ENCODE measurements at regions not wholly inside any gene's neighbourhood (a gene's known extent, or its start where the extent isn't known, plus 50 kb on each side); places are given as distances from the start of the nearest gene placed in this dataset.
"Not testable (repeated sequence)": the region's sequence is repeated elsewhere in the genome, so short reads cannot be mapped to it uniquely, and the experiment has no call there.

DNA sequence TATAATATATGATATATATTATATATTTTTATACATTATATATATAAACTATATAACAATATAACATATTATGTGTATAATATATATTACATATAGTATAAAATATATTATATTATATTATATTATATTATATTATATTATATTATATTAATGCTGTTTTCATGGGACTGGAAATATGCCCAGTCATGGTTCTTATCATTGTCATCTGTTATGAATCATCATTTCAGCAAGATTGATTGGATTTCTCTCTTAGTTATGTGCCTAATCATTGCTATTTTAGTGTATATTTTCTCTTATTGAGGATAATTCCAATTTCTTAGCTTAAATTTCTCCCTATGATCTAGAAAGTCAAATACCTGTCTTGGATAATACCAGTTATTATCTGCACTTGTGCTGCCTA, 617.8 kb downstream of the TRIB2 start:
- TF ChIP-seq, protein P1, sequence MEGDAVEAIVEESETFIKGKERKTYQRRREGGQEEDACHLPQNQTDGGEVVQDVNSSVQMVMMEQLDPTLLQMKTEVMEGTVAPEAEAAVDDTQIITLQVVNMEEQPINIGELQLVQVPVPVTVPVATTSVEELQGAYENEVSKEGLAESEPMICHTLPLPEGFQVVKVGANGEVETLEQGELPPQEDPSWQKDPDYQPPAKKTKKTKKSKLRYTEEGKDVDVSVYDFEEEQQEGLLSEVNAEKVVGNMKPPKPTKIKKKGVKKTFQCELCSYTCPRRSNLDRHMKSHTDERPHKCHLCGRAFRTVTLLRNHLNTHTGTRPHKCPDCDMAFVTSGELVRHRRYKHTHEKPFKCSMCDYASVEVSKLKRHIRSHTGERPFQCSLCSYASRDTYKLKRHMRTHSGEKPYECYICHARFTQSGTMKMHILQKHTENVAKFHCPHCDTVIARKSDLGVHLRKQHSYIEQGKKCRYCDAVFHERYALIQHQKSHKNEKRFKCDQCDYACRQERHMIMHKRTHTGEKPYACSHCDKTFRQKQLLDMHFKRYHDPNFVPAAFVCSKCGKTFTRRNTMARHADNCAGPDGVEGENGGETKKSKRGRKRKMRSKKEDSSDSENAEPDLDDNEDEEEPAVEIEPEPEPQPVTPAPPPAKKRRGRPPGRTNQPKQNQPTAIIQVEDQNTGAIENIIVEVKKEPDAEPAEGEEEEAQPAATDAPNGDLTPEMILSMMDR (IDR thresholded peaks at IDR 0.05; ENCODE audit: borderline replicate concordance, control extremely low read depth, extremely low read depth, insufficient read depth, missing control alignments) = no peak
- DNase-seq (ENCODE audit: low spot score) = no peak
- in situ Hi-C loops (cut with MboI; ENCODE audit: low sequenced_read_pairs, unreplicated experiment) = no loop called here

DNA sequence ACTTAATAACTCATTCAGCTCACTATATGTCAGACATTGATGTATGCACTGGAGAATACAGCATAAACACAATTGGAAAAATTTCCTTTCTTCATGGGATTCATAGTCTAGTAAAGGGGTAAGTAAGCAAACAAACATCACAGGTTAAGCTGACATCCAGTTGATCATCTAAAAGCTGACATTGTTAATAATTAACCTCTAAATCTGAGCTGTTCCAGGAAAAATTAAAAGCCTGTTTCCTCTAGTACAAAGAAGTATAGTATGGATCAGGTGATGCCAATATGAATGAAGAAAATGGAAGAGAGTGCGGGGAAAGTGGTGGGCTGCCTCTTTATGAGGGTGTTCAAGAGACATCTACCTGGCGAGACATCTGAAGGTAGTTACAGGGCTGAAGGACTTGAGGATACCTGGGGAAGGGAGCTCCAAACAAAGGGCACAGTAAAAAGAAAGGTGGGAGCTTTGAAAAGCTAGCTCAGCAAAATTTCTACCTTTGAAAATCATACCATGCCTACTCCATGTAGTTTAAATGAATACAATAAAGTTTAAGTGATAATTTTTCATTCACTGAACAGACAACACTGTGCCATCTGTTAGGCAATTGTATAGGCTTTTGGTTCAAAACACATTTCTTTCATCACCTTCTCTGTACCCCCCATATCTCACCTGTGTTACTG, 619.3 kb downstream of the TRIB2 start:
- in situ Hi-C loops (cut with MboI; ENCODE audit: low sequenced_read_pairs, unreplicated experiment) = no loop called here
- TF ChIP-seq, protein P1 (IDR thresholded peaks at IDR 0.05; ENCODE audit: borderline replicate concordance, control extremely low read depth, extremely low read depth, insufficient read depth, missing control alignments) = no peak
- DNase-seq (ENCODE audit: low spot score) = no peak

DNA sequence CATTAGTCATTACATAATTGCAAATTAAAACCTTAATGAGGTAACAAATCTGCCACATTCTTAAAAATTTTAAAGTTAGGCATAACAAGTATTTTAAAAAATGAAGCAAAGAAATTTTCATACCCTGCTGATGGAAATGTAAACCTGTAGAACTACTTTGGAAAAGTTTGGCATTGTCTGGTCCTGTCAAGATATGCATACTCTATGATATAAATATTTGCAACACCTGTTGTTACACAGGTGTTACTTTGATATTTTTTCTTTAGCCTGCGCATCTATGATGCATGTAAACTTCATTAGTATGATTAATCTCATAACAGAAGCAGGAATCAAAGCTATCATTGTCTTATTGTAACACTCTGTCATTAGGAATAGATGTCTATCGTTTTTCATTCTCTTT, 634.3 kb downstream of the TRIB2 start:
- no peak for DNase-seq (ENCODE audit: low spot score)
- in situ Hi-C loops (cut with MboI; ENCODE audit: low sequenced_read_pairs, unreplicated experiment) = no loop called here
- TF ChIP-seq, protein P1 (IDR thresholded peaks at IDR 0.05; ENCODE audit: borderline replicate concordance, control extremely low read depth, extremely low read depth, insufficient read depth, missing control alignments) = no peak

DNA sequence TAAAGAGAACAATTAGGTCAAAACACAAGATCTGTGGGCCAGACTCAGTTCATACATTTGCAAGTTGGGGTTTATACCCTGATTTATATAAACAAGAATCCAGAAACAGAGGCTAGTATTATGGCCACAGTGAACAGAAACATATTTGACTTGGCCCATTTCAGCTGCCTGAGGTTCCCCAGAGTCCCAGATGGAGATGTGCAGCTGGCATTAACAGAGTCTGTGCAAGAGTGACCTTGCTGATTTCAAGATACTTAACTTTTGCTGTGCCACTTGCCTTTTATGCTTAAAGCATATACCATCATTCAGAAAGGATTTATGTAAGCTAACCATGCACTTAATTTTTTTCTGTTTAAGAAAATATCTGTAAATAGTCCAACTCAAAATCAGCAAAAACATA, 636.3 kb downstream of the TRIB2 start:
- in situ Hi-C loops (cut with MboI; ENCODE audit: low sequenced_read_pairs, unreplicated experiment) = no loop called here
- TF ChIP-seq, protein P1 (IDR thresholded peaks at IDR 0.05; ENCODE audit: borderline replicate concordance, control extremely low read depth, extremely low read depth, insufficient read depth, missing control alignments) = no peak
- DNase-seq (ENCODE audit: low spot score) = no peak

DNA sequence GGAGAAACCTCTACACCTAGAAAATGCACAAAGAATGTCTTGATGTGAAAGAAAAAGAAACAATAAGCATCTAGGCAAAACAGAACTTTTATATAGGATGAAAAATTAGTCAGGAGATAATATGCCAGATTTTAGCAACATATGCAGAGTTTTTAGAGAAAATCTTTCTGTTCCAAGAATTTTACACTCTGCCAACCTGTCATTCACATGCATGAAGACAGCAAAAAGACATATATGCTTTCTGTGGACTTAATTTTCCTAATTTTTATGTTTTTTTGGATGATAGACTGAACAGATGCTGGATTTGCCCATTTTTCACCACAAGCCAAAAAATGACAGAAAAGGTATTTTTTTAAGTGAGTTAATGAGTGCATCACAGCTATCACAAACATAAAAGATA, 637.3 kb downstream of the TRIB2 start:
- in situ Hi-C loops (cut with MboI; ENCODE audit: low sequenced_read_pairs, unreplicated experiment) = no loop called here
- TF ChIP-seq, protein P1 (IDR thresholded peaks at IDR 0.05; ENCODE audit: borderline replicate concordance, control extremely low read depth, extremely low read depth, insufficient read depth, missing control alignments) = no peak
- no peak for DNase-seq (ENCODE audit: low spot score)

DNA sequence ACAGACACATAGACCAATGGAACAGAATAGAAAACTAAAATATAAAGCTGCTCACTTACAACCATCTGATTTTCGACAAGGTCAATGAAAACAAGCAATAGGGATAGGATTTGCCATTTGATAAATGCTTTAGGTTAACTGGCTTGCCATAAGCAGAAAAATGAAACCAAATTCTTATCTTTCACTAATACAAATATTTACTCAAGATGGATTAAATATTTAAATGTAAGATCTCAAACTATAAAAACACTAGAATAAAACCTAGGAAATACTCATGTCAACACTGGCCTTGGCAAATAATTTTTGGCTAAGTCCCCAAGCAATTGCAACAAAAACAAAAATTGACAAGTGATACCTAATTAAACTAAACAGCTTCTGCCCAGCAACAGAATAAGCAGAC, 665.2 kb downstream of the TRIB2 start:
- in situ Hi-C loops (cut with MboI; ENCODE audit: low sequenced_read_pairs, unreplicated experiment); DNase-seq (ENCODE audit: low spot score): not testable (repeated sequence)

DNA sequence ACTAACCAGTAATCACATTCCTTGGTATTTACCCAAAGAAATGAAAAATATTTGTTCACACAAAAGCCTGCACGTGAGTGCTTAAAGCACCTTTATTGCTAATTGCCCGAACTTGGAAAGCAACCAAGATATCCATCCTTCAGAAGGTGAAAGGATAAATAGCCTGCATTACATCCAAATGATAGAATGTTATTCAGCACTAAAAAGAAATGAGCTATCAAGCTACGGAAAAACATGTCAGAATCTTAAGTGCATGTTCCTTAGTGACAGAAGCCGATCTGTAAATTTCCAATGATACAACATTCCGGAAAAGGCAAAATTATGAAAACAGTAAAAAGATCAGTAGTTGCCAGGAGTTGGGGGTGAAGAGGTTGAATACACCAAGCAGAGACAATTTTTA, 672.4 kb downstream of the TRIB2 start:
- DNase-seq (ENCODE audit: low spot score); in situ Hi-C loops (cut with MboI; ENCODE audit: low sequenced_read_pairs, unreplicated experiment): not testable (repeated sequence)

DNA sequence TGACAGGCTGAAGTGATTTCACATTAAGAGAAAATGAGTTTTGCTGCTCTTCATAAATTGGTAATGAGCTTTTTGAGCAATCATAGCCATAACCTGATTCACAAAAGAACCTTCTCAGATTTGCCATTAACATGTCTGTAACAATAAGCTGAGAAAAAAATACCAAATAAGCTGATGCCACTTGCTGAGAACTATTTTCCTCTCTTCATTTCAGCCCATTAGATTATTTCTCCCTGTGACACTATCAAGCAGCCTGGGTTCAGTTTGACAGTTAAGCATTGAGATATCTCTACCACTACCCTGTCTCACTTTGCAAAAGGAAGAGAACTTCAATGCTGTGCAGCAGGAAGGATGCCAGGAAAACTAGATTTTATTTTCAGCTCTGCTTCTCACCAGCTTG, 673.9 kb downstream of the TRIB2 start:
- in situ Hi-C loops (cut with MboI; ENCODE audit: low sequenced_read_pairs, unreplicated experiment) = no loop called here

More for the DNA sequence above, 673.9 kb downstream of the TRIB2 start:
- DNase-seq (ENCODE audit: low spot score) = no peak
- TF ChIP-seq, protein P1 (IDR thresholded peaks at IDR 0.05; ENCODE audit: borderline replicate concordance, control extremely low read depth, extremely low read depth, insufficient read depth, missing control alignments) = no peak
